HG03064 (cell line): ENCODE measurements at regions not wholly inside any gene's neighbourhood (a gene's known extent, or its start where the extent isn't known, plus 50 kb on each side); places are given as distances from the start of the nearest gene placed in this dataset.
"Not testable (repeated sequence)": the region's sequence is repeated elsewhere in the genome, so short reads cannot be mapped to it uniquely, and the experiment has no call there.

Experiments
- ATAC-seq: cut with Tn5 transposase; IDR thresholded peaks from one replicate; pipeline ENCODE4 v1.9.1; 2021; ENCODE audit warnings: low read depth; ENCODE audit not compliant: unreplicated experiment

DNA sequence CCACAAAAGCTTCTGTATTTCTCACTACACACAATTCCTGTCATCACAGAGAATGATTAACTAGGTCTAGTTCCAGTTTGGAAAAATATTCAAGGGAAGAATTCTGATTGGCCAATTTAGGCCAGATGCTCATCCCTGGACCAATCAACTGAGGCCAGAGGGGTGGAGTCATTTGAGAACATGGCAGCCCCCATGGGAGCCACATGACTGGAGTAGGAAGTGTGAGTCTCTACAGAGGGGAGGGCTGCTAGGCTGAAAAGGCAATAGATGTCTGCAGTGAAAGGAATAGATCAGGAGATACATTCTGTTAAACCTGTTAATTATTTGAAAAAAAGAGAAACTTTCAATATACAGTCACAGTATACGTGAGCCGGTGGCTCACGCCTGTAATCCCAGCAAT is 125.2 kb downstream of the UNC93B1 start:
- not testable (repeated sequence) for ATAC-seq

GRCh38 chr11:67877316-67877715 is 126.6 kb downstream of the UNC93B1 start:
- ATAC-seq = not testable (repeated sequence)

DNA sequence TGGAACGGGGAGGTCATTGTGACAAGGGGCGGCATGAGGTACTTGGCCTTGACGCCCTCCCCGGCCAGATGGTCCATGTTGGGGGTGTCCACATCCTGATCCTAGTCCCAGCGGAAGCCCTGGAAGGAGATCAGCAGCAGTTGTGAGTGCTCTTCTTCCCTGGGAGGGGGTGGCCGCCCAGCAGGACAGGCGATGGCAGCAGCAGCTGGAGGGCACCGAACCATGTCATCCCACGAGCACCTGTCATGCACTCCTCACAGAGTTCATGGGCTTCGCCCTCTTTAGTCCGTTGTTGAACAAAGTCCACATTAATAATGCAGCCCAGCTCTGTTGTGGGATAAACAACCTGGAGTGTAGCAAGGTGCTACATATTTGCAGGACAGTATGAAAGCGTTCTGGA is 130.7 kb downstream of the UNC93B1 start:
- ATAC-seq = not testable (repeated sequence)

- ATAC-seq = not testable (repeated sequence)
Measured at GRCh38 chr11:67871168-67871567, 132.7 kb downstream of the UNC93B1 start.

DNA sequence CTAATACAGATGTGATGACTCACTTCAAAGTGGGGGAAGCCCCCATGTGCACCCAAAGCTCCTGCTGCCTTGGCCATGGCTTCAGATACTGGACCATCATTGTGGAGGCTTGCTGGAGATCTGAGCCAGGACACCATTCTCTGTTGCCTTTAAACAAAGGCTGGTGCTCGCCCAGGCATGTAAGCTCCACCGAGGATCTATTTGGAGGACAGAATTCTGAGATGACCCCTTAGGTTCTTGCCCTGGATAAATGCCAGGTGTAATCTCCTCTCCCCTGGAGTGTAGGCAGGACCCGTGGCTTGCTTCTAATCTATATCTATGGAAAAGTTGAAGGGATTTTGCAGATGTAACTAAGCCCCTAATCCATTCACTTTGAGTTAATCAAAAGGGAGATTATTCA is 141.0 kb downstream of the UNC93B1 start:
- ATAC-seq = not testable (repeated sequence)

DNA sequence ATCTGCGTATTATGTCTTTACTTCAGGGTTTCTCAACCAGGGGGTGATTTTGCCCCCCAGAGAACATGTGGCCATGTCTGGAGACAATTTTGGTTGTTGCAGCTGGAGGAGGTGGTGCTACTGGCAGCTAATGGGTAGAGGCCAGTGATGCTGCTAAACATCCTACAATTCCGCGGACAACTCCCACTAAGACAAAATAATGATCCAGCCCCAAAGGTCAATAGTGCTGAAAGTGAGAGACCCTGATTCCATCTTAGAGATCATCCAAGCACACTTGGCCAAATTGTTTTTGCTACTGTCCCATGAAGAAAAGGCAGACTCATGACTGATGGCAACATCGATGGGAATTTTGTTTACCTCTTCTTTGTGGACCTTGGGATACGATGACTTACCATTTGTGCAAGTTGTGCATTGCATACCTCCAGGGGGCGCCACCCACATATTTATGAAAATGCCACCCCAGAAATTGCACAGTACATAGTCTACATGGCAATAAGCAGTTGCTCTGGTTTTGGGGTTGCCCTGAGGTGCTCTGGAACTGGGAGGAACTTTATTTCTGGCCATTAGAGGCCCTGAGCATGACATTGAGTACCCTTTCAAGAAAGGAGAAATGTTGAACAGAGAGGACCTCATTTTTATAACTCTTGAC is 144.3 kb downstream of the UNC93B1 start:
- not testable (repeated sequence) for ATAC-seq

GRCh38 chr11:67850747-67851146 is 153.2 kb downstream of the UNC93B1 start:
- ATAC-seq = not testable (repeated sequence)

DNA sequence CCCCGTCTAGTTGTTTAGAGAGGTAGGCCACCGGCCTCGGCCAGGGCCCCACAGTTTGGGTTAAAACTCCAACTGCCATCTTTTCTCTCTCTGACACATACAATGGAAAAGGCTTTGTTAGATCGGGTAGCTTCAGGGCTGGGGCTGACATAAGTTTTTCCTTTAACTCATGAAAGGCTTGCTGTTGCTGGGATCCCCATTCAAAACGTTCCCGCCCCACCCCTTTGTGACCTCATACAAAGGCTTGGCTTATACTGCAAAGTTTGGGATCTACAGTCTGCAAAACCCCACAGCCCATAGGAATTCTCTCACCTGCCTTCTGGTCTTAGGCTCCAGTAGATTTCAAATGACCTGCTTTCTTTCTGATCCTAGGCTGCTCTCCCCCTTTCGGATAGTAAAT is 154.1 kb downstream of the UNC93B1 start:
- not testable (repeated sequence) for ATAC-seq

DNA sequence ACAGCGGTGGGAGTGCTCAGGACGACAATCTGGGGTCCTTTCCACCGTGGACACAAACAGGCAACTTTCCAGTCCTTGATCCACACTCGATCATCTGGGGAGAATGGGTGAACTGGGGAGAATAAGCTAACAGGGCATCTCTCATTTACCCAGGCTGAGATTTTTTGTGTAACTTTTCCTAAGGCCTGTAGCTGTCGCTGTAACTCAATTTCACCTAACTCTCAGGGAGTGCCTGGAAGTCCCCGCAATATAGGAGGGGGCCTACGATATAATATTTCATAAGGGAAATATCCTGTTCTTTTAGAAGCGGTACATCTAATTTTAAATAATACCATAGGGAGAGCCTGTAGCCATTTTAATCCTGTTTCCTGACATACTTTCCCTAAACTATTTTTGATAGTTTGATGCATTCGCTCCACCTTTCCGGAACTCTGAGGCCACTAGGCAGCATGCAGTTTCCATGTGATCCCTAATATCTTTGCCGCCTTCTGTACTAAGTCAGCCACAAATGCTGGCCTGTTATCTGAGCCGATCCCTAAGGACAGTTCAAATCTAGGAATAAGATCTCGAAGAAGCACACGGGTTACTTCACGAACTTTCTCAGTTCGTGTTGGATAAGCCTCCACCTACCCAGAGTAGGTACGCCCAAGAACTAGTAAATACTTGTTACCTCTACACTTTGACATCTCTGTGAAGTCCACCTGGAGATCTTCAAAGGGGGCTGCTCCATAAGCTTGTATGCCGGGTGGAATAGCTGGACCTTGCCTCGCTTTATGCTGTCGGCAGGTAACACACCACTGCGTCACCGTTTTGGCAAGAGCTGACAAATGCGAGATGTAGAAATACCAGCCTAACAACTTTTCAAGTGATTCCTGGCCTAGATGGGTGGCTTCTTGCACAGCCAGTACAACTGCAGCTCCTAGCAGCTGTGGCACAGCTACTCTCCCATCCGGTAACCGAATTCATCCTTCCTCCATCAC is 155.7 kb downstream of the UNC93B1 start:
- not testable (repeated sequence) for ATAC-seq

DNA sequence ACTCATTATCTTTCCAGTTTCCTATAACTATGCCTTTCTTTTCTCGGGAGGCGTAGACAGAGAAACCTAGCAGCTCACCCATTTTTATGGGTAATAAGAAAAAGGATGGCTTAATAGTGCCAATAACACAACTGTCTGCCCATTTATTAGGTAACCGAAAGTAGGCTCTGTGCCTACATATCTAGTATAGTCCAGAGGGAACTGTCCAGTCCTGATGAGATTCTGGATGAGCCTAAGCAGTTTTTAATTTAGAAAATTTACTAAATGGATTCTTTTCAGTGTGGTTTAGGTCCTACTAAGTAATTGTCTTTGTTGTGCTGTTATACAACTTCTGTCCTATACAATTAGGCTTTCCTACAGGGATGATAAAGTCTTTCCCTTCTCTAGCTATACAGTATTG is 157.6 kb downstream of the UNC93B1 start:
- ATAC-seq = not testable (repeated sequence)

- ATAC-seq = not testable (repeated sequence)
Measured at GRCh38 chr11:67845296-67845695, 158.6 kb downstream of the UNC93B1 start.

DNA sequence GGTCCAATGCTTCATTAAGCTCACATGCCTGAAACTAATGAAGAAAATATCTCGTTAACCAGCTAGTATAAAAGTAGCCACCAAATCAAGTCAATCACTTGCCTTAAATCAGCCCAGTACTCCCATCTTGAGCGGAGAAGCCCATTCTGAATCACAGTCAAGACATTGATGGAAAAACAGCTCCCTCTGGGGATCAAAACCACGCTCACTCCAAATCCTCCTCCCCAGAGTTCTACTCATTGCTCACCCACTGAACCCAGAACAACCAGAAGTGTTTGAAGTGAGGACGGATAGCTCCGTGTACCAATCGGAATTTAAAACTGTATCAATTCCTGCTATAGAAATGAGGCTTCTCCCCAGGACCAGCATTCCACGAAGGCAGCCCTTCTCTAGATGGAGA is 163.3 kb downstream of the UNC93B1 start:
- not testable (repeated sequence) for ATAC-seq

DNA sequence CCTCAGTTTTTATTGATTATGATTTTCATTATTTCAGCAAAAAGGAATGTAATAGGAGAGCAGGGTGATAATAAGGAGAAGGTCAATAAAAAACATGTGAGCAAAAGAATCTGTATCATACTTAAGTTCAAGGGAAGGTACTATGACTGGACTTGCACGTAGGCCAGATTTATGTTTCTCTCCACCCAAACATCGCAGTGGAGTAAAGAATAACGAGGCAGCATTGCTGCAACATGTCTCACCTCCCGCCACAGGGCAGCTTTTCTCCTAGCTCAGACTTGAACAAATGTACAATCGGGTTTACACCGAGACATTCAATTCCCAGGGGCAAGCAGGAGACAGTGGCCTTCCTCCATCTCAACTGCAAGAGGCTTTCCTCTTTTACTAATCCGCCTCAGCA is 155.7 kb upstream of the ALDH3B2 start:
- not testable (repeated sequence) for ATAC-seq

DNA sequence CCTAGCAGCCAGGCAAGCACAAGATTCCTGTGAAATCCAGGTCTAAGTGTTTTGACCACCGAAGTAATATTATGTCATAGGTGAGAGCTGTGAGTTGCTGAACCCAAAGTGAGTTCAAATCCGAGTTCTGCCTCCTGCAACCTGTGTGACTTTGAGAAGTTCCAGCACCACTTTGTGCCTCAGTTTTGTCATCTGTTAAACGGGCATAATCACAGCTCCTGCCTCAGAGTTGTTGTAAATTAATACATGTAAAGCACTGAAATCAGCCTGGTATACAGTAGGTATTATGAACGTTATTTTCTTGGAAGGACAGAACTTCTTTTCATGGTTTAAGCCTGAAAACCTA is 152.5 kb upstream of the ALDH3B2 start:
- ATAC-seq = not testable (repeated sequence)

DNA sequence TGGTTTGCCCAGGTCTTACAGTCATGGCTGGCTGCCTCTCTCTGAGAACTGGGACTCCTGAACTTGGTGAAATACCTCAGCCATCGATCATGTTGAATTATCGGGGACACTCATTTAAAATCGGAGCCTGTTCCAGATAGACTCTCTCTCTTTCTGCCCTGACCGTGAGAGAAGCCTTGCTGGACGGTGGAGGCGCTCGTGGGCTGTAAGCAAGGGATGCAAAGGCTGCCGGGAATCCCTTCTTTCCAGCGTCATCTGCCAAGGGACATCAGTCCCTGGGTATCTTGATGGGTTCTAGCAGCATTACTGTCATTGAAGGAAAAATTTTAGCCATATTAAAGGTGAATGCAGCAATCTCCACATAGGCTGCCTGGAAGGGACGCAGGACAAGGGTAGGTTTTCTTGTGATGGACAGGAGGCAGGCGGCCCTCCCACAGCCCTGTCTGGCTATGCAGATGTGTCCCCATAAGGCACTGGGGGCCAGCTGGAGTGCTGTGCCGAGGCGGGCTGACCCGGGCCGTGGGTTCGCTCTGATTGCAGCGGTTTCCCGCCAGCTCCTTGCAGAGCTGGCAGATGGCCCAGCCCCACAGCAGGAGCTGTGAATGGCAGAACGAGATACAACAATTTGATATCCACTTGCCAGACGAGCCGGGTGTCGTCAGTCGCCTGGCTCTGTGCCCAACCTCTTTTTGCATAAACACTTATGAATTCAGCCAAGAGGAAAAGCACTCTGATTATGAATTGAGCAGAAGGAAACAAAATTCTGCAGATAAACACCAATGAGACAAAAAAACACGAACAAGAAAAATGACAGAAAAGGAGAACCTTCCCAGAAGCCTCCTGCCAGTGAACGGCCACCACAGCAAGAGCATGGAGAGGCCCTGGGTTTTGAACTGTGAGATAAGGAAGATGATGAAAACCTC is 151.9 kb upstream of the ALDH3B2 start:
- not testable (repeated sequence) for ATAC-seq

- not testable (repeated sequence) for ATAC-seq
Measured at GRCh38 chr11:67824861-67825260, 150.4 kb upstream of the ALDH3B2 start.

- ATAC-seq = no peak
Measured at GRCh38 chr11:67820081-67820480, 145.7 kb upstream of the ALDH3B2 start.

DNA sequence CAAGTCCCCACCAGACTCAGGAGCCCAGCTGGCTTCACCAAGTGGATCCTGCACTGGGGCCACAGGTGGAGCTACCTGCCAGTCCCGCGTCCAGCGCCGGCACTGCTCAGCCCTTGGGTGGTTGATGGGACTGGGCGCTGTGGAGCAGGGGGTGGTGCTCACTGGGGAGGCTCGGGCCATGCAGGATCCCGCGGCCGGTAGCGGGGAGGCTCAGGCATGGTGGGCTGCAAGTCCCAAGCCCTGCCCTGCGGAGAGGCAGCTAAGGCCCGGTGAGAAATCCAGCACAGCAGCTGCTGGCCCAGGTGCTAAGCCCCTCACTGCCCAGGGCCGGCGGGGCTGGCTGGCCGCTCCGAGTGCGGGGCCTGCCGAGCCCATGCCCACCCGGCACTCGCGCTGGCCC is 143.1 kb upstream of the ALDH3B2 start:
- not testable (repeated sequence) for ATAC-seq

DNA sequence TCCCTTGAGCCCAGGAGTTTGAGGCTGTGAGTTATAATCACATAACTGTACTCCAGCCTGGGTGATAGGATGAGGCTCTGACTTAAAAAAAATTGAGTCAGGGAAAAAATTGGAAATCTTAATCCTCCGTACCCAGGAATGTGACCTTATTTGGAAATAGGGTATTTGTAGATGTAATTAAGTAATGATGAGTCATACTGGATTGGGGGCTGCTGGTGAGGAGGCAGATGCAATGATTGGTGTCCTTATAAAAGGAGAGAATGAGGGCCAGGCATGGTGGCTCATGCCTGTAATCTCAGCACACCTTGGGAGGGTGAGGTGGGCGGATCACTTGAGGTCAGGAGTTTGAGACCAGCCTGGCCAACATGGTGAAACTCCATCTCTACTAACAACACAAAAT is 134.9 kb upstream of the ALDH3B2 start:
- ATAC-seq = not testable (repeated sequence)

GRCh38 chr11:67807896-67808295 is 133.5 kb upstream of the ALDH3B2 start:
- ATAC-seq = not testable (repeated sequence)
